Liver (tissue), 8 donors: ENCODE measurements at regions not wholly inside any gene's neighbourhood (a gene's known extent, or its start where the extent isn't known, plus 50 kb on each side); places are given as distances from the start of the nearest gene placed in this dataset.

Source experiments
- DNase-seq: peaks from one replicate; pipeline ENCODE4 v3.0.0-alpha.2; 2017; ENCODE audit warnings: low spot score
- H3K27ac ChIP-seq, 2 donors: one replicate each; pipeline ENCODE4 v1.7.0; 2013; ENCODE audit warnings: inconsistent platforms in 2 of 2, low read length in 2 of 2, control low read depth in 1 of 2, low read depth in 1 of 2, mild to moderate bottlenecking in 1 of 2
- H3K27me3 ChIP-seq, 4 donors: one replicate each; pipeline versions ENCODE4 v1.6.1 to v1.7.0; 2013; ENCODE audit warnings: low read length in 3 of 4, inconsistent platforms in 1 of 4, mild to moderate bottlenecking in 1 of 4, moderate library complexity in 1 of 4; ENCODE audit not compliant: control insufficient read depth in 4 of 4, insufficient read depth in 4 of 4
- H3K36me3 ChIP-seq, 4 donors: one replicate each; pipeline versions ENCODE4 v1.6.1 to v1.7.0; 2013; ENCODE audit warnings: low read length in 3 of 4, mild to moderate bottlenecking in 3 of 4, low read depth in 1 of 4, moderate library complexity in 1 of 4; ENCODE audit not compliant: control insufficient read depth in 4 of 4, insufficient read depth in 3 of 4
- H3K4me1 ChIP-seq, 4 donors: one replicate each; pipeline versions ENCODE4 v1.6.1 to v1.7.0; 2013; ENCODE audit warnings: low read length in 3 of 4, mild to moderate bottlenecking in 3 of 4, moderate library complexity in 1 of 4; ENCODE audit not compliant: control insufficient read depth in 4 of 4, insufficient read depth in 4 of 4
- H3K4me3 ChIP-seq, 3 donors: one replicate each; pipeline versions ENCODE4 v1.6.1 to v1.7.0; 2013; ENCODE audit warnings: low read length in 3 of 3, control low read depth in 1 of 3, low read depth in 1 of 3, mild to moderate bottlenecking in 1 of 3
- H3K9ac ChIP-seq, 2 donors: one replicate each; pipeline ENCODE4 v1.7.0; 2013; ENCODE audit warnings: low read length in 2 of 2, mild to moderate bottlenecking in 2 of 2, moderate library complexity in 2 of 2, control low read depth in 1 of 2, low read depth in 1 of 2
- H3K9me3 ChIP-seq, 4 donors: one replicate each; pipeline versions ENCODE4 v1.6.1 to v1.7.0; 2013; ENCODE audit warnings: low read length in 3 of 4; ENCODE audit not compliant: control insufficient read depth in 4 of 4
- ATF3 ChIP-seq: IDR thresholded peaks from 2 replicates; pipeline ENCODE4 v1.6.1; 2016; ENCODE audit warnings: antibody characterized with exemption
- CTCF ChIP-seq: fragments of 150-350 bp; IDR thresholded peaks from 2 replicates; pipeline ENCODE4 v1.5.1; 2017; ENCODE audit warnings: improper control_type of control experiment, low read depth, low read length; ENCODE audit not compliant: missing input control
- EGR1 ChIP-seq, 2 donors: IDR thresholded peaks; 2 replicates each; pipeline ENCODE4 v1.6.1; 2016 to 2018; ENCODE audit warnings: antibody characterized with exemption in 2 of 2, low read depth in 2 of 2
- FOXA1 ChIP-seq: IDR thresholded peaks from 2 replicates; pipeline ENCODE4 v1.6.1; 2016; ENCODE audit warnings: antibody characterized with exemption
- FOXA2 ChIP-seq: IDR thresholded peaks from 2 replicates; pipeline ENCODE4 v1.6.1; 2016; ENCODE audit warnings: antibody characterized with exemption
- GABPA ChIP-seq, 2 donors: IDR thresholded peaks in 1 of 2; conservative IDR thresholded peaks in 1 of 2; 2 replicates each; pipeline ENCODE4 v1.6.1; 2016; ENCODE audit warnings: antibody characterized with exemption in 2 of 2, mild to moderate bottlenecking in 1 of 2, moderate library complexity in 1 of 2
- HNF4A ChIP-seq, 2 donors: conservative IDR thresholded peaks; 2 replicates each; pipeline ENCODE4 v1.6.1; 2016; ENCODE audit warnings: antibody characterized with exemption in 2 of 2, mild to moderate bottlenecking in 2 of 2
- HNF4G ChIP-seq: IDR thresholded peaks from 2 replicates; pipeline ENCODE4 v1.6.1; 2016; ENCODE audit warnings: antibody characterized with exemption
- JUND ChIP-seq, 2 donors: IDR thresholded peaks; 2 replicates each; pipeline ENCODE4 v1.6.1; 2016; ENCODE audit warnings: antibody characterized with exemption in 2 of 2
- MAX ChIP-seq: IDR thresholded peaks from 2 replicates; pipeline ENCODE4 v1.6.1; 2016; ENCODE audit warnings: antibody characterized with exemption
- NR2F2 ChIP-seq: IDR thresholded peaks from 2 replicates; pipeline ENCODE4 v1.6.1; 2016; ENCODE audit warnings: antibody characterized with exemption
- RAD21 ChIP-seq, 2 donors: IDR thresholded peaks; 2 replicates each; pipeline ENCODE4 v1.6.1; 2016; ENCODE audit warnings: antibody characterized with exemption in 2 of 2, mild to moderate bottlenecking in 2 of 2
- REST ChIP-seq: IDR thresholded peaks from 2 replicates; pipeline ENCODE4 v1.6.1; 2016; ENCODE audit warnings: antibody characterized with exemption, mild to moderate bottlenecking
- RXRA ChIP-seq, 2 donors: IDR thresholded peaks; 2 replicates each; pipeline ENCODE4 v1.6.1; 2017 to 2018; ENCODE audit warnings: antibody characterized with exemption in 2 of 2, mild to moderate bottlenecking in 1 of 2
- SP1 ChIP-seq: IDR thresholded peaks from 2 replicates; pipeline ENCODE4 v1.6.1; 2018; ENCODE audit warnings: antibody characterized with exemption, mild to moderate bottlenecking
- TAF1 ChIP-seq: conservative IDR thresholded peaks from 2 replicates; pipeline ENCODE4 v1.6.1; 2016; ENCODE audit warnings: antibody characterized with exemption, mild to moderate bottlenecking
- YY1 ChIP-seq: IDR thresholded peaks from 2 replicates; pipeline ENCODE4 v1.6.1; 2016; ENCODE audit warnings: antibody characterized with exemption, mild to moderate bottlenecking
- ZBTB33 ChIP-seq: IDR thresholded peaks from 2 replicates; pipeline ENCODE4 v1.6.1; 2016; ENCODE audit warnings: antibody characterized with exemption
- WGBS: extraction: QIAGEN DNeasy Blood & Tissue Kit; methylation state at CpG from one replicate; pipeline ENCODE4 v1.1.7; 2013; 5-methylcytosine and 5-hydroxymethylcytosine counted together
- donor health status: healthy.
- donor health status: healthy.
- donor health status: healthy.
- donor health status: healthy.
- donor health status: healthy.

GRCh38 chr3:3559786-3560185 lies 239.4 kb upstream of the LRRN1 start:
- H3K9me3 ChIP-seq = no peaks in the 10 kb centered on the region
- no peak for TF ChIP-seq YY1
- no peak for TF ChIP-seq ATF3
- no peak for TF ChIP-seq FOXA1
- no peak for TF ChIP-seq JUND (IDR thresholded peaks at IDR 0.05)
- TF ChIP-seq NR2F2 = no peak
- no peak for TF ChIP-seq SP1
- no peak for TF ChIP-seq TAF1
- TF ChIP-seq HNF4A (conservative IDR thresholded peaks at IDR 0.05) = no peak
- no peak for TF ChIP-seq HNF4G
- TF ChIP-seq RXRA (IDR thresholded peaks at IDR 0.05) = no peak
- TF ChIP-seq MAX = no peak
- TF ChIP-seq EGR1 (IDR thresholded peaks at IDR 0.05; ENCODE audit: low read depth in 2 of 2) = no peak
- TF ChIP-seq FOXA2 = no peak
- no peak for TF ChIP-seq REST
- TF ChIP-seq CTCF = no peak
- TF ChIP-seq ZBTB33 = no peak
- TF ChIP-seq RAD21 (IDR thresholded peaks at IDR 0.05) = no peak
- no peak for TF ChIP-seq GABPA (IDR thresholded peaks at IDR 0.05 in 1 of 2, conservative IDR thresholded peaks at IDR 0.05 in 1 of 2)
- no peak for DNase-seq
- WGBS = 88% methylated on average over 2 of the region's 2 CpGs
- H3K4me3 ChIP-seq = no peak overlapping the region
- no peaks in the 10 kb centered on the region for H3K27me3 ChIP-seq
- H3K4me1 ChIP-seq = no peaks in the 10 kb centered on the region
- no peak overlapping the region for H3K9ac ChIP-seq
- no peaks in the 10 kb centered on the region for H3K36me3 ChIP-seq
- no peak overlapping the region for H3K27ac ChIP-seq

- H3K4me3 ChIP-seq = no peak overlapping the region
- H3K27ac ChIP-seq = no peak overlapping the region
- H3K9ac ChIP-seq = no peak overlapping the region
- 90% methylated on average over 3 of the region's 3 CpGs for WGBS
- no peaks in the 10 kb centered on the region for H3K36me3 ChIP-seq
- peaks cover 0 to 1% (median 0%) of the 10 kb centered on the region in 4 donors for H3K9me3 ChIP-seq
- H3K27me3 ChIP-seq = no peaks in the 10 kb centered on the region
- no peak for DNase-seq
- TF ChIP-seq YY1 (no peak), NR2F2 (no peak), SP1 (no peak)
- H3K4me1 ChIP-seq = no peaks in the 10 kb centered on the region
These were observed 243.2 kb upstream of the LRRN1 start for GRCh38 chr3:3556078-3556477.
